HG03095 (cell line): ENCODE measurements at regions not wholly inside any gene's neighbourhood (a gene's known extent, or its start where the extent isn't known, plus 50 kb on each side); places are given as distances from the start of the nearest gene placed in this dataset.
"Not testable (repeated sequence)": the region's sequence is repeated elsewhere in the genome, so short reads cannot be mapped to it uniquely, and the experiment has no call there.

Experiments used
- ATAC-seq: cut with Tn5 transposase; IDR thresholded peaks from one replicate; pipeline ENCODE4 v1.9.1; 2021; ENCODE audit warnings: moderate library complexity; ENCODE audit not compliant: unreplicated experiment

- no peak for ATAC-seq
Observed at GRCh38 chr2:101610750-101611315, 86.7 kb upstream of the MAP4K4 start.

- no peak for ATAC-seq
Observed at GRCh38 chr2:101609433-101609832, 88.1 kb upstream of the MAP4K4 start.

- no peak for ATAC-seq
Observed at GRCh38 chr2:101608408-101609310, 88.8 kb upstream of the MAP4K4 start.

GRCh38 chr2:101597347-101597944 is 100.1 kb upstream of the MAP4K4 start:
- ATAC-seq, result no peak

- ATAC-seq, result no peak
Observed at GRCh38 chr2:101596333-101596732, 101.2 kb upstream of the MAP4K4 start.

GRCh38 chr2:101587251-101587650 is 110.3 kb upstream of the MAP4K4 start:
- no peak for ATAC-seq

GRCh38 chr2:101583861-101584260 is 108.9 kb upstream of the RFX8 start:
- ATAC-seq, result no peak

GRCh38 chr2:101581675-101582299 is 106.9 kb upstream of the RFX8 start:
- no peak for ATAC-seq

- no peak for ATAC-seq
Observed at GRCh38 chr2:101580528-101580927, 105.6 kb upstream of the RFX8 start.

GRCh38 chr2:101578671-101579070 is 103.8 kb upstream of the RFX8 start:
- ATAC-seq, result no peak

- not testable (repeated sequence) for ATAC-seq
Observed at GRCh38 chr2:101578135-101578534, 103.2 kb upstream of the RFX8 start.

- ATAC-seq, result no peak
Observed at GRCh38 chr2:101577173-101577572, 102.3 kb upstream of the RFX8 start.

- no peak for ATAC-seq
Observed at GRCh38 chr2:101574622-101575021, 99.7 kb upstream of the RFX8 start.

GRCh38 chr2:101571951-101572350 is 97.0 kb upstream of the RFX8 start:
- no peak for ATAC-seq

GRCh38 chr2:101569886-101570520 is 95.1 kb upstream of the RFX8 start:
- no peak for ATAC-seq

- no peak for ATAC-seq
Observed at GRCh38 chr2:101568969-101569368, 94.1 kb upstream of the RFX8 start.

GRCh38 chr2:101566632-101567228 is 91.8 kb upstream of the RFX8 start:
- ATAC-seq, result no peak

GRCh38 chr2:101563849-101564248 is 88.9 kb upstream of the RFX8 start:
- ATAC-seq, result no peak

- ATAC-seq, result no peak
Observed at GRCh38 chr2:101560780-101561315, 85.9 kb upstream of the RFX8 start.

GRCh38 chr2:101559551-101559950 is 84.6 kb upstream of the RFX8 start:
- ATAC-seq, result no peak
